K562 (cell line): ENCODE measurements at regions not wholly inside any gene's neighbourhood (a gene's known extent, or its start where the extent isn't known, plus 50 kb on each side); places are given as distances from the start of the nearest gene placed in this dataset.

Experiments
- ATAC-seq: fragments of 200-7000 bp; cut with Tn5 transposase; 3 replicates; pipeline ENCODE4 v1.9.1; 2020; ENCODE audit warnings: moderate library complexity
- BruUV-seq: library from RNA; stranded (reverse); fragments of 400-500 nt; replicated peaks from 2 replicates; lab custom pipeline; 2021; lab: Mats Ljungman, UMichigan
- CTCF ChIA-PET: fragments of 300-600 bp; formaldehyde crosslinking; extraction: SDS; loops from one replicate; lab custom pipeline; 2021; ENCODE audit warnings: low intra/inter-chr PET ratio; lab: Yijun Ruan, JAX
- POLR2A ChIA-PET: fragments of 300-600, 350-650 bp; sonication (Branson Sonifier 250); formaldehyde crosslinking; extraction: SDS; loops from one replicate; lab custom pipeline; 2021; ENCODE audit warnings: antibody characterized with exemption, inconsistent platforms; lab: Yijun Ruan, JAX
- DNase-seq, 4 experiments: peaks; one replicate each; pipeline versions ENCODE4 v3.0.0 to v3.0.0-alpha.2; 2011 to 2018; ENCODE audit warnings: low spot score in 3 of 4, mixed read lengths in 3 of 4; ENCODE audit errors: extremely low read depth in 1 of 4
- FAIRE-seq: peaks from 2 replicates; lab custom pipeline; 2011; peaks lifted over from hg19 to GRCh38; lab: Jason Lieb, UNC
- H2AFZ ChIP-seq: 2 replicates; pipeline ENCODE4 v1.6.0; 2011; ENCODE audit warnings: low read depth, low read length, control low read depth, inconsistent platforms
- H3K27ac ChIP-seq: fragments of 200-600 bp; 3 replicates; pipeline ENCODE4 v1.8.0; 2011; ENCODE audit warnings: low read depth, mild to moderate bottlenecking, control low read depth, inconsistent platforms, low read length, moderate library complexity, mixed read lengths; ENCODE audit errors: extremely low read depth
- H3K27me3 ChIP-seq, 2 experiments: fragments of 300-600 bp in 1 of 2; 2 replicates in 1 of 2; 3 replicates in 1 of 2; pipeline versions ENCODE4 v1.6.0 to v1.8.0; 2011; ENCODE audit warnings: inconsistent platforms in 2 of 2, low read length in 2 of 2, mild to moderate bottlenecking in 1 of 2, mixed read lengths in 1 of 2, moderate library complexity in 1 of 2; ENCODE audit not compliant: control insufficient read depth in 2 of 2, insufficient read depth in 2 of 2
- H3K36me3 ChIP-seq: fragments of 300-600 bp; 3 replicates; pipeline ENCODE4 v1.8.0; 2011; ENCODE audit warnings: mild to moderate bottlenecking, low read length, inconsistent platforms; ENCODE audit not compliant: control insufficient read depth, insufficient read depth
- H3K4me1 ChIP-seq, 2 experiments: fragments of 200-600 bp in 1 of 2; replicated peaks in 1 of 2; 2 replicates in 1 of 2; 3 replicates in 1 of 2; pipeline versions ENCODE4 v1.5.1 to v1.8.0; 2011; ENCODE audit warnings: inconsistent platforms in 2 of 2, low read length in 2 of 2, mild to moderate bottlenecking in 1 of 2, mixed read lengths in 1 of 2, moderate library complexity in 1 of 2; ENCODE audit not compliant: control insufficient read depth in 2 of 2, insufficient read depth in 2 of 2
- H3K4me2 ChIP-seq: 2 replicates; pipeline ENCODE4 v1.6.1; 2011; ENCODE audit warnings: low read length, control low read depth, inconsistent platforms, mixed read lengths; ENCODE audit not compliant: insufficient read depth
- H3K4me3 ChIP-seq: fragments of 200-600 bp; sonication (generic), shearing (Covaris generic); 2 replicates; pipeline ENCODE4 v1.5.1; 2016; ENCODE audit warnings: control low read depth, inconsistent platforms
- H3K79me2 ChIP-seq: fragments of 200-600 bp; 3 replicates; pipeline ENCODE4 v1.8.0; 2011; ENCODE audit warnings: low read length, inconsistent platforms; ENCODE audit not compliant: control insufficient read depth, insufficient read depth
- H3K9ac ChIP-seq, 2 experiments: 2 replicates each; pipeline versions ENCODE4 v1.6.0 to v1.6.1; 2011; ENCODE audit warnings: low read depth in 2 of 2, low read length in 2 of 2, control low read depth in 1 of 2, inconsistent platforms in 1 of 2, mild to moderate bottlenecking in 1 of 2, mixed read lengths in 1 of 2; ENCODE audit not compliant: insufficient read depth in 1 of 2
- H3K9me1 ChIP-seq: one replicate; pipeline ENCODE4 v1.6.0; 2011; ENCODE audit warnings: inconsistent platforms, mild to moderate bottlenecking, low read length, moderate library complexity; ENCODE audit not compliant: control insufficient read depth, insufficient read depth
- H3K9me3 ChIP-seq: replicated peaks from 2 replicates; pipeline ENCODE4 v1.5.1; 2011; ENCODE audit warnings: low read depth, low read length, inconsistent platforms; ENCODE audit not compliant: control insufficient read depth, insufficient read depth
- H4K20me1 ChIP-seq: replicated peaks from 2 replicates; pipeline ENCODE4 v1.6.1; 2011; ENCODE audit warnings: low read length, inconsistent platforms, mixed read lengths; ENCODE audit not compliant: control insufficient read depth, insufficient read depth
- AFF1 ChIP-seq, 2 experiments: fragments of 450-650 bp; IDR thresholded peaks; 2 replicates each; pipeline ENCODE4 v1.6.1; 2018; ENCODE audit warnings: mild to moderate bottlenecking in 2 of 2, low read depth in 1 of 2; ENCODE audit not compliant: partially characterized antibody in 2 of 2
- CEBPB ChIP-seq: fragments of 450-650 bp; IDR thresholded peaks from 2 replicates; pipeline ENCODE4 v1.6.1; 2016; ENCODE audit warnings: missing genetic modification characterization, missing compliant biosample characterization
- MTF1 ChIP-seq: fragments of 250-450 bp; sonication (Bioruptor Pico); IDR thresholded peaks from 2 replicates; pipeline ENCODE4 v1.9.0; 2021; ENCODE audit warnings: moderate library complexity, mild to moderate bottlenecking, inconsistent platforms, borderline replicate concordance
- NRF1 ChIP-seq, 2 experiments: fragments of 450-650 bp; IDR thresholded peaks in 1 of 2; conservative IDR thresholded peaks in 1 of 2; 2 replicates each; pipeline ENCODE4 v1.6.1; 2014; ENCODE audit warnings: mild to moderate bottlenecking in 2 of 2
- RFX1 ChIP-seq: fragments of 450-650 bp; IDR thresholded peaks from 2 replicates; pipeline ENCODE4 v1.6.1; 2016; ENCODE audit warnings: mild to moderate bottlenecking, moderate library complexity
- ZBTB7A ChIP-seq: IDR thresholded peaks from 2 replicates; pipeline ENCODE4 v1.6.1; 2011; ENCODE audit warnings: low read depth, mild to moderate bottlenecking, low read length, moderate library complexity, borderline replicate concordance; ENCODE audit not compliant: control insufficient read depth
- ZNF324 ChIP-seq: fragments of 250-450 bp; sonication (Bioruptor Pico); IDR thresholded peaks from 2 replicates; pipeline ENCODE4 v1.4.0; 2020; ENCODE audit warnings: mild to moderate bottlenecking
- ZNF609 ChIP-seq: sonication (generic); formaldehyde crosslinking; IDR thresholded peaks from 2 replicates; pipeline ENCODE4 v1.8.1; 2023; ENCODE audit warnings: missing genetic modification reagents, mild to moderate bottlenecking, borderline replicate concordance
- WGBS: fragments of 100-300 bp; shearing (Covaris generic); methylation state at CpG from one replicate; pipeline ENCODE4 v1.1.6; 2016; ENCODE audit warnings: low coverage, mixed read lengths; ENCODE audit not compliant: insufficient coverage; ENCODE audit errors: missing lambda C conversion rate; 5-methylcytosine and 5-hydroxymethylcytosine counted together
- in situ Hi-C: fragments of 300-500 bp; cut with MboI; formaldehyde crosslinking; loops from 4 replicates; pipeline ENCODE4 v1.15.0; 2018; ENCODE audit warnings: inconsistent platforms, mixed read lengths
- intact Hi-C: fragments of 100-400 bp; cut with micrococcal nuclease; formaldehyde crosslinking; loops from 2 replicates; pipeline ENCODE4 v1.14.2; 2022
- TF ChIP-seq, protein P1 (sequence below): IDR thresholded peaks from 3 replicates; pipeline ENCODE4 v1.6.1; 2011; ENCODE audit warnings: borderline replicate concordance, mild to moderate bottlenecking; ENCODE audit not compliant: insufficient read length, insufficient read depth

DNA sequence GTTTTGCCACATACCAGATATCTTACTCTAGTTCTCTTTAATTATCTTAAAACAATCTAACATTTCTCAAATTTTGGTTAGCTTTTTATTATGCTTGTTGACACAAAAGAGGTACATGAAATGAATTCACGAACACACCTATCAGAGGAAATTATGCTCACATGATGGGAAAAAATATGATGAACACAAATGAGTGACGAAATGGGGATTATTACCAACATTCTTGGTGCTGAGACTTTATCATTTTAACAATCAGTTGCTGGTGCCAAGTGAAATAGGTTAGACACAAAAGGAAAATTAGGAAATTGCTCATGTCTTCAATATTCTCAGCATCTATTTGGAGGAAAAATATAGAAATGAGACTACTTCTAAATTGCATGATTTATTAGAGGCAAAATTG is 944.7 kb upstream of the NRXN1 start:
- FAIRE-seq (no peak), DNase-seq (no peak), ATAC-seq (no peak)
- ChIA-PET CTCF (no interaction called here), POLR2A (no interaction called here)
- H3K4me1 ChIP-seq: no peaks in the 10 kb centered on the region
- H3K27me3 ChIP-seq: no peaks in the 10 kb centered on the region
- no peaks in the 10 kb centered on the region for H4K20me1 ChIP-seq
- WGBS: 0% methylated on average over 2 of the region's 2 CpGs
- no TSS peak for BruUV-seq
- no peaks in the 10 kb centered on the region for H3K9me3 ChIP-seq
- no peaks in the 10 kb centered on the region for H3K79me2 ChIP-seq
- TF ChIP-seq CEBPB (tag): no peak
- TF ChIP-seq ZNF324 (CRISPR knock-in tag): no peak
- TF ChIP-seq NRF1 (conservative IDR thresholded peaks at IDR 0.05 in 1 of 2, IDR thresholded peaks at IDR 0.05 in 1 of 2): no peak
- TF ChIP-seq ZNF609 (CRISPR knock-in tag): no peak
- TF ChIP-seq ZBTB7A: no peak
- TF ChIP-seq, protein P1, sequence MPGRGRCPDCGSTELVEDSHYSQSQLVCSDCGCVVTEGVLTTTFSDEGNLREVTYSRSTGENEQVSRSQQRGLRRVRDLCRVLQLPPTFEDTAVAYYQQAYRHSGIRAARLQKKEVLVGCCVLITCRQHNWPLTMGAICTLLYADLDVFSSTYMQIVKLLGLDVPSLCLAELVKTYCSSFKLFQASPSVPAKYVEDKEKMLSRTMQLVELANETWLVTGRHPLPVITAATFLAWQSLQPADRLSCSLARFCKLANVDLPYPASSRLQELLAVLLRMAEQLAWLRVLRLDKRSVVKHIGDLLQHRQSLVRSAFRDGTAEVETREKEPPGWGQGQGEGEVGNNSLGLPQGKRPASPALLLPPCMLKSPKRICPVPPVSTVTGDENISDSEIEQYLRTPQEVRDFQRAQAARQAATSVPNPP: no peak
- no peak for TF ChIP-seq AFF1 (IDR thresholded peaks at IDR 0.05; ENCODE audit: low read depth in 1 of 2, partially characterized antibody in 2 of 2)
- TF ChIP-seq MTF1 (CRISPR knock-in tag): no peak
- TF ChIP-seq RFX1: no peak
- no peak overlapping the region for H3K4me2 ChIP-seq
- H3K27ac ChIP-seq: no peak overlapping the region
- H3K9ac ChIP-seq: no peak overlapping the region
- no peaks in the 10 kb centered on the region for H3K9me1 ChIP-seq
- H3K4me3 ChIP-seq: no peak overlapping the region
- in situ Hi-C loops (no loop called here), intact Hi-C loops (no loop called here)
- H2AFZ ChIP-seq: no peak overlapping the region
- H3K36me3 ChIP-seq: no peaks in the 10 kb centered on the region
